ENCODE measurements at regions not wholly inside any gene's neighbourhood (a gene's known extent, or its start where the extent isn't known, plus 50 kb on each side); places are given as distances from the start of the nearest gene placed in this dataset.

DNA sequence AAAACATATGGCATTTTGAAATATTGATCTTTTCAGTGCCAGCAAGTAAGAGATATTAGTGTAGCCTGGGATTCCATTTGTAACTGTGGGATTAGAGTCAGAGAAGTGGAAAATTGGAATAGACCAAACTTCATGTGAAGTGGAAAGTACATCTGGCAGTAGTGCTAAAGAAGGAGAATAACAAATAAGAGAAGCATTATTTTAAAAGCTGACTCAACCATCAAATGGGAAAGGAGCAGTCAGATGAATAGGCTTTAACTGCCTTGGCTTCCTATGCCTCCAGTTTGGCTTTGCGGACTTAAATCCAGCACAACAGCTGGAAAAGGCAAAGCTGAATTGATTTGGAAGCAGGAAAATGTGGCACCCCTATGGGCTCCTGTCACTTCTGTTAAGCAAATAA lies 623.1 kb downstream of the TSN start:
- TF ChIP-seq, protein P1, sequence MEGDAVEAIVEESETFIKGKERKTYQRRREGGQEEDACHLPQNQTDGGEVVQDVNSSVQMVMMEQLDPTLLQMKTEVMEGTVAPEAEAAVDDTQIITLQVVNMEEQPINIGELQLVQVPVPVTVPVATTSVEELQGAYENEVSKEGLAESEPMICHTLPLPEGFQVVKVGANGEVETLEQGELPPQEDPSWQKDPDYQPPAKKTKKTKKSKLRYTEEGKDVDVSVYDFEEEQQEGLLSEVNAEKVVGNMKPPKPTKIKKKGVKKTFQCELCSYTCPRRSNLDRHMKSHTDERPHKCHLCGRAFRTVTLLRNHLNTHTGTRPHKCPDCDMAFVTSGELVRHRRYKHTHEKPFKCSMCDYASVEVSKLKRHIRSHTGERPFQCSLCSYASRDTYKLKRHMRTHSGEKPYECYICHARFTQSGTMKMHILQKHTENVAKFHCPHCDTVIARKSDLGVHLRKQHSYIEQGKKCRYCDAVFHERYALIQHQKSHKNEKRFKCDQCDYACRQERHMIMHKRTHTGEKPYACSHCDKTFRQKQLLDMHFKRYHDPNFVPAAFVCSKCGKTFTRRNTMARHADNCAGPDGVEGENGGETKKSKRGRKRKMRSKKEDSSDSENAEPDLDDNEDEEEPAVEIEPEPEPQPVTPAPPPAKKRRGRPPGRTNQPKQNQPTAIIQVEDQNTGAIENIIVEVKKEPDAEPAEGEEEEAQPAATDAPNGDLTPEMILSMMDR (IDR thresholded peaks at IDR 0.05; ENCODE audit: low read depth, low read length), result no peak
- no peak for TF ChIP-seq POLR2A (IDR thresholded peaks at IDR 0.05; ENCODE audit: extremely low read depth, insufficient read length)
